ENCODE measurements at regions not wholly inside any gene's neighbourhood (a gene's known extent, or its start where the extent isn't known, plus 50 kb on each side); places are given as distances from the start of the nearest gene placed in this dataset.

GRCh38 chr5:9863486-9863885 lies 233.3 kb upstream of the TAS2R1 start:
- Histone ChIP-seq H3K9me3 (no peaks in the 10 kb centered on the region), H3K4me1 (no peaks in the 10 kb centered on the region), H3K4me3 (no peak overlapping the region), H3K27me3 (no peaks in the 10 kb centered on the region), H3K27ac (no peak overlapping the region), H3K36me3 (no peaks in the 10 kb centered on the region)
- DNase-seq (ENCODE audit: extremely low spot score in 2 of 2), result no peak
- no peak for TF ChIP-seq POLR2A (IDR thresholded peaks at IDR 0.05)
- no peak for TF ChIP-seq CTCF (IDR thresholded peaks at IDR 0.05)
- TF ChIP-seq POLR2AphosphoS5 (IDR thresholded peaks at IDR 0.05; ENCODE audit: insufficient read depth in 1 of 2, low read depth in 1 of 2), result no peak
- intact Hi-C loops (cut with DNase I), result no loop called here

- Histone ChIP-seq H3K27me3 (no peaks in the 10 kb centered on the region), H3K4me1 (no peaks in the 10 kb centered on the region), H3K4me3 (no peak overlapping the region), H3K27ac (no peak overlapping the region), H3K9me3 (no peaks in the 10 kb centered on the region), H3K36me3 (no peaks in the 10 kb centered on the region)
- TF ChIP-seq CTCF (IDR thresholded peaks at IDR 0.05), result no peak
- TF ChIP-seq POLR2A (IDR thresholded peaks at IDR 0.05), result no peak
- no peak for TF ChIP-seq POLR2AphosphoS5 (IDR thresholded peaks at IDR 0.05; ENCODE audit: insufficient read depth in 1 of 2, low read depth in 1 of 2)
- intact Hi-C loops (cut with DNase I), result no loop called here
- DNase-seq (ENCODE audit: extremely low spot score in 2 of 2), result no peak
These were observed 231.6 kb upstream of the TAS2R1 start for GRCh38 chr5:9861666-9862256.

- H3K27me3 ChIP-seq, result no peaks in the 10 kb centered on the region
- intact Hi-C loops (cut with DNase I), result loop anchor here (5.0 kb wide), 1 partner anchor 1503 kb away; no protein-coding TSS in a partner anchor
- H3K9me3 ChIP-seq, result no peaks in the 10 kb centered on the region
- no peaks in the 10 kb centered on the region for H3K4me1 ChIP-seq
- DNase-seq (ENCODE audit: extremely low spot score in 2 of 2), result no peak
- no peak overlapping the region for H3K4me3 ChIP-seq
- no peaks in the 10 kb centered on the region for H3K36me3 ChIP-seq
- no peak for TF ChIP-seq POLR2AphosphoS5 (IDR thresholded peaks at IDR 0.05; ENCODE audit: insufficient read depth in 1 of 2, low read depth in 1 of 2)
- no peak for TF ChIP-seq CTCF (IDR thresholded peaks at IDR 0.05)
- no peak for TF ChIP-seq POLR2A (IDR thresholded peaks at IDR 0.05)
- H3K27ac ChIP-seq, result no peak overlapping the region
These were observed 229.7 kb upstream of the TAS2R1 start for GRCh38 chr5:9859808-9860207.

GRCh38 chr5:9858043-9858442 lies 227.9 kb upstream of the TAS2R1 start:
- H3K36me3 ChIP-seq, result no peaks in the 10 kb centered on the region
- no peaks in the 10 kb centered on the region for H3K4me1 ChIP-seq
- DNase-seq (ENCODE audit: extremely low spot score in 2 of 2), result no peak
- H3K27me3 ChIP-seq, result no peaks in the 10 kb centered on the region
- no peak for TF ChIP-seq POLR2A (IDR thresholded peaks at IDR 0.05)
- TF ChIP-seq POLR2AphosphoS5 (IDR thresholded peaks at IDR 0.05; ENCODE audit: insufficient read depth in 1 of 2, low read depth in 1 of 2), result no peak
- TF ChIP-seq CTCF (IDR thresholded peaks at IDR 0.05), result no peak
- no peak overlapping the region for H3K27ac ChIP-seq
- no peak overlapping the region for H3K4me3 ChIP-seq
- no peaks in the 10 kb centered on the region for H3K9me3 ChIP-seq
- intact Hi-C loops (cut with DNase I), result loop anchor here (5.0 kb wide), 1 partner anchor 1501 kb away; no protein-coding TSS in a partner anchor

GRCh38 chr5:9853309-9853708 lies 223.2 kb upstream of the TAS2R1 start:
- no peaks in the 10 kb centered on the region for H3K4me1 ChIP-seq
- H3K36me3 ChIP-seq, result no peaks in the 10 kb centered on the region
- H3K27ac ChIP-seq, result no peak overlapping the region
- no peak for TF ChIP-seq CTCF (IDR thresholded peaks at IDR 0.05)
- TF ChIP-seq POLR2A (IDR thresholded peaks at IDR 0.05), result no peak
- no peak for TF ChIP-seq POLR2AphosphoS5 (IDR thresholded peaks at IDR 0.05; ENCODE audit: insufficient read depth in 1 of 2, low read depth in 1 of 2)
- H3K27me3 ChIP-seq, result no peaks in the 10 kb centered on the region
- intact Hi-C loops (cut with DNase I), result no loop called here
- H3K4me3 ChIP-seq, result no peak overlapping the region
- no peak for DNase-seq (ENCODE audit: extremely low spot score in 2 of 2)
- no peaks in the 10 kb centered on the region for H3K9me3 ChIP-seq
